ENCODE measurements at regions not wholly inside any gene's neighbourhood (a gene's known extent, or its start where the extent isn't known, plus 50 kb on each side); places are given as distances from the start of the nearest gene placed in this dataset.
A peak's percentile ranks its signal among the peaks of the same experiment; 100 is the strongest.

- DNase-seq = peak; percentile 33
These were observed 283.2 kb upstream of the TBX3 start for GRCh38 chr12:114967151-114967550.

DNA sequence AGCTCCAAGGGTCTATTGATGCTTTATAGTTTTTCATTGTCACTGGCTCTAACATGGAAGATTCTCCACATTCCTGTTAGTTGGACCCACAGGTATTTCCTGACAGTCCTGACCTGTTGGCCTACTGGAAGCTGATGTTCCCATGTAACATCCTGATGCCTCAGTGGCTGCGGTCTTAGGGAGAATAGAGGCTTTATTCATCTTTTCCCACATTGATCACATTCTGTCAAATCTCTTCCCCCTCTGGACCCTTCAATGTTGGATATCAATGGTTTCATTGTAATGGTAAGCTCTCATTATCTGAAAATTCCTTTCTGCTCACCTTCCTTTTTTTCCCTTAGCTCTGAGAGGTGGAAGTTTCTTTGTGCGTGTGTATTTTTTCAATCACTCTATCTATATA, 280.9 kb upstream of the TBX3 start:
- no peak for DNase-seq

DNA sequence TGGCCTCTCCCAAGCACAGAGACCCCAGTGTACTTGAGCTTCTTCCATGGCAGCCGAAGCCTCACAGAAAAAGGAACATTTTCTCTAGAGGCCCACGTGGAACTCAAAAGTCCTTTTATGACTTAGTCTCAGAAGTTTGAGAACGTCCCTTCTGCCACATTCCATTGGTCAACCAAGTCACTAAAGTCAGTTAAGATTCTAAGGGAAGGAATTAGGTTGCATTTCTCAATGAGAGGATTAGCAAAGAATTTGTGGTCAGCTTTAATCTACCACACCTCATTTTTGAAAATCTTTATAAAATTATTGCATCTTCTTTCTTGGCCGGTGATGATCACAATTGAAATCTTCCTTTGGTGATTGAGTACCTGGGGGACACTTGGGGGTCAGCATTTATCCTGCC, 279.9 kb upstream of the TBX3 start:
- DNase-seq = no peak

GRCh38 chr12:114961491-114961890, 277.5 kb upstream of the TBX3 start:
- no peak for DNase-seq

GRCh38 chr12:114958538-114958937, 274.6 kb upstream of the TBX3 start:
- DNase-seq = no peak

GRCh38 chr12:114957225-114957624, 273.2 kb upstream of the TBX3 start:
- DNase-seq = no peak

DNA sequence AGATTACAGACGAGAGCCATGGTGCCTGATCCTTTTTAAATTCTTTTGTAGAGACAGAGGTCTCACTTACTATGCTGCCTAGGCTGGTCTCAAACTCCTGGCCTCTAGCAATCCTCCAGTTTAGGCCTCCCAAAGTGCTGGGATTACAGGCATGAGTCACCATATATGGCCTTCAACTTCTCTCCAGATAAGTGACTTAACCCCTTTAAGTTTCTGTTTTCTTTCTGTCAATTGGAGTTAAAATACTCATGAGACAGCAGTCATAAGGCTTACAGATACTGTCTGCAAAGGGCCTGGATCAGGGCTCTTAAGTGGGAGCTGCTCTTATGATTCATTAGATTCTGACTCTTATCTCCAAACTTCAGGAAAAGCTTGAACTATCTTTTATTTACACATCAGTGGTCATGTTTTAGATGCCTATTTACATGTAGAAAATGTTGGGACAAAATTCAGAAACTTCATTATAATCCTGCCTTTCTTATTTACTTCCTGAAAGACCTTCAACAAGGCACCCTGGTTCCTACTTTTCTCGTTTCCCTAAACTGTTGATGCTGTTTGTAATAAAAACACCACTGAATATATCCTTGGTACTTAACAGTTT, 271.5 kb upstream of the TBX3 start:
- no peak for DNase-seq

GRCh38 chr12:114954511-114955055, 270.6 kb upstream of the TBX3 start:
- DNase-seq = no peak

DNA sequence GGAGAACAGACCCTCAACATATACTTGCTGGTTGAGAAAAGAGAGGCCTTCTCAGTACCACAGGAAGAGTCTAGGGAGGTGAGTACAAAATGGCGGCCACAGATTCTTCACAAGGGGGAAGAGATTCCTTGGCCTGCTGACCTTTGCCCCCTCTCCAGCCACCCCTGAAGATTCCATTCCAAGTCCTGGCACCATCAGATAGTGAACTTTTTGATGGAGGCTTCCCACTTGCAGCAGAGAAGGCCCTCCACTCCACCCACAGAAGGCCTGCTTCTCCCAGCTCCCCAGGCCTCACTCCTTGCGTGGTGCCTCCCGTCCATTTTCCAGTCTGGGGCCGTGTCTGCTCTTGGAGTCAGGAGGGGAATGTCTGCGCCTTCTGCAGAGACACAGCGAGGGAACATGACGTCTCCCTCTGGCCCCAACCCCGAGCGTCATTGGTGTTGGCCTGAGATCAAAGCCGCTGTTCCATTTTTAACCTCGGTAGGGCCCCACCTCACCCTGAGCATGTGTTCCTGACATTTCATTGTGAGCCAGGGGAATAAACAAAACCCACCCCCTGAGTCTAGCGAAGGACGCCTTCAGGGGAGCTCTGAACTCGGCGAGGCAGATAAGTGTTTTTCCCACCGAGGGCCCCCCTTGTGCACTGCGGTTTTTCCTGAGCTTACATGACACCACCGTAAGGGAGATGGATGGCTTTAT, 268.7 kb upstream of the TBX3 start:
- DNase-seq = peak; percentile 53

GRCh38 chr12:114949058-114949820, 265.3 kb upstream of the TBX3 start:
- no peak for DNase-seq

DNA sequence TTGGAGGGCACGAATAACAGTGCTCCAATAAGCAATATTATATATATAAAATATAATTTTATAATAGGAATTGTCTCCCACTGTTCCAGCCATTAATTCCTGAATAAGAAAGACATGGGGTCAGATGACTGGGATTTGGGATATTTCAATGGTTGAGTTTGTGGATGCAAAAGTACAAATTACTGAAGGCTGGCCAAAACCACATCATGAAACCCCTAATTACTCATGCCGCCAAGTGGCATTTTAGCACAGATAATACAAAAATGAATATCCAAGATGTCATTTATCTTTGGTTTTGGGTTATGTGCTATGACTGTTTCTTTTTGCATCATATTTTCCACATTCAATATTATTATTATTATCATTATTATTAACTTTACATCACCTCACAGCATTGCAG, 261.4 kb upstream of the TBX3 start:
- no peak for DNase-seq

DNA sequence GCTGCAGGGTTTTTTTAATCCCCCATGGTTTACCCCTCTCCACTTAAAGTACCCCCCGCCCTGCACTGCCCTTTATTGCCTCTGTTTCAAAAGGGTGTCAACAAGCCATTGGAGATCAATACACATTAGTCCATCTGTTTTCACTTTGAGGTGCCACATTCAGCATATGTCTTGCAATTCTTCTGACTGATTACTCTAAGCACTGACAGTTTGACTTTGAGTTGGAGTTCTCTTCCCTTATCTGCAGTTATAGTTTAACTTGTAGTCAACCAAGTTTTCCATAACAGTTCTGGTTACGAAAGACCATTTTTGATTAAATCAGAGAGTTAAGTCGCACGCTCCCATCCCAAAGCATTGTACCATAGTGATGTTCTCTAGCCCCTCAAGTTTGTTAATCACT, 260.8 kb upstream of the TBX3 start:
- no peak for DNase-seq

DNA sequence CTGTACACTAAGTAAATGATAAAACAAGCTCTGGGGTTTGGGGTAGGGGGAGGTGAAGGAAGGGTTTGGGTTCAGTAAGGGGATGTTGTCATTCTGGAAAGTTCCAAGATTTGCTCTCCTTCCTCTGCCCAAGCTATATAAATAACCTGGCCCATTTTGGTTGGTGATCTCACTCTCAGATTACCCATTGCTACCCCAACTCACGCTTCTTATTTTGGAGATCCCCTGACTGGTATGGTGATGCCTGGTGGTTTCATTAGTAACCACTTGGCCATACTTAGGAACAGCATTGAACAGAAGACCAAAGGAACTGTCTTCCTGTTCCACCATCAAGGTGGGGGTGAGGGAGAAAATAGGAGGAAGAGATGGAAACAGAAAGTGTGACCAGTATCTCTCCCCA, 259.6 kb upstream of the TBX3 start:
- no peak for DNase-seq

GRCh38 chr12:114938487-114939210, 254.7 kb upstream of the TBX3 start:
- no peak for DNase-seq

DNA sequence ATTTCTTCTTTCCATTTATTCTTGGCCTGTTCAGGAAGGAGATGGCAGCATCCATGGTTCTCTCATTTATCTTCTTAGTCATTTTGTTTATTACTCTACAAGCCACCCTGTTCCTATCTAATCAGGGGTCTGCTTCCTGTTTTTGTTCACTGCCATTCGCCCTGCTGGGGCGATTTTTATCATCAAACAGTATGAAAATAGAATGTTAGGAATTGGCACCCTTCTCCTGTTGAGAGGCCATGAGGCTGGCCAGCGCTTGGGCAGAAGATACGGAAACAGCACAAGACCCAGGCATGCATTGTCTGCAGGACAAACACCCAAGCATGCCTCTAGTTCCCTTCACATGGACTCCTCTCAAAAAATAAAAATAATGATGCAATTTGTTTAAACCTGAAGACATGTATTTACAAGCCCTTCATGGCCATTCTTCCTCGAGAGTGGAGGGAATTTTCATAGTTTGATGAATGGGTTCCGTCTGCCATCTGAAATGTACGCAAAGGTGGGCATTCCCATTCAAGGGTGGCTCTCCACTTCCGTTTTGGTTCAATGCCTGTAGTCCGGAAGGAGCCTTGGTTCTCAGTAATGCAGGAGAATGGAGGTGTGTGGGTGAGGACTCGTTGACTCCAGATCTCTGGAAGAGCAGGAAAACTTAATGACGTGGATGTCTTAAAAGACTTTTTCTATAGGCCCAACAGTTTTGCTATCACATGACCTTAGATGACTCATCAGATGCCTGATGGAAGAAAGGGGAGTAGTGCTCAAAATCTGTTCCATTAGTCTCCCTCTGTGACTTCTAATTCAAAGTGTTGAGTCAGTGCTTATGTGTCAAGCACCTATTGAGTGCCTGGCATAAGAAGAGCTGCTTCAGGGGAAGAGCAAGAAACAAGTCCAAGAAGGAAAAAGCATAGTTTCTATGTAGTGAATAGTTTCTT, 252.4 kb upstream of the TBX3 start:
- DNase-seq = no peak

GRCh38 chr12:114935658-114936057, 251.7 kb upstream of the TBX3 start:
- no peak for DNase-seq

DNA sequence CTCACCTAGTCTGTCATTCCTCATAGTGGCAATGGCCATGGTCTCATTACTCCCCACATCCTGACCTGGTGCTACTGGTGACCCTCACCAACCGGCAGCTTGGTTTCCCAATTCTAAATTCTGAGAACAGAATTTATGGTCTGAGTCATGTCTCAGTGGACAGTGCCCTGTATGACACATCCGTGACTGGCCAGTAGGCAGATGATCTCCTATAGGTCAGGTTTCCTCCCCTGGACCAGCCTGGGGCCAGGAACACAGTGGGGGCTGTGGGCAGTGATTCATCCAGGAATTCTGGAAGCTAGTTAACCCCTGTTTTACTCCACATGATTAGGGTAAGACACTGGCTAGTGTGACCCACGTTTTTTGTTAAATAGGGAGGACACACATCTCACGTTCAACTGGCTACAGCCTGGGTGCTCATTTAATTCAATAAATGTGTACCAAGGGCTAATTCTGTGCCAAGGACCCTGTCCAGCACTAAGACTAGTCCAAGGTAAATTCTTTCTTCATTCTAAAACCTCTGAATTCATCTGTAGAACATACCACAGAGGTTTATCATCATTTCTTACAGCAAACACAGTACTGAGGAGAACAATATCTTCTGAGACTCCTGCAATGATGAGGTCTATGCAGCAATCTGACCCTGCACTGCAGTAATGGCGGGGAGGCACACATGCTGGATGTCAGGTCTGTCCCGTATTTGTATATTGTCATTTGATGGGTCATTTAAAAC, 249.6 kb upstream of the TBX3 start:
- DNase-seq = no peak

GRCh38 chr12:114932806-114933205, 248.8 kb upstream of the TBX3 start:
- DNase-seq = no peak

DNA sequence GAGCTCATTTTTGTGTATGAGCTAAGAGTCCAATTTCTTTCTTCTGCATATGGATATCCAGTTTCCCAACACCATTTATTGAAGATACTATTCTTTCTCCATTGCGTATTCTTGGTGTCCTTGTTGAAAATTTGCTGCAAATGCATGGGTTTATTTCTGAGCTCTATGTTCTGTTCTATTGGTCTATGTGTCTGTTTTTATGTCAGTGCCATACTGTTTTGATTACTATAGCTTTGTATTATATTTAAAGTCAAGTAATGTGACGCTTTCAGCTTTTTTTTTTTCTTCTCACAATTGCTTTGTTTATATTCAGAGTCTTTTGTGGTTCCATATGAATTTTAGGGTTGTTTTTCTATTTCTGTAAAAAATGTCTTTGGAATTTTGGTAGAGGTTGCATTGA, 247.1 kb upstream of the TBX3 start:
- no peak for DNase-seq

DNA sequence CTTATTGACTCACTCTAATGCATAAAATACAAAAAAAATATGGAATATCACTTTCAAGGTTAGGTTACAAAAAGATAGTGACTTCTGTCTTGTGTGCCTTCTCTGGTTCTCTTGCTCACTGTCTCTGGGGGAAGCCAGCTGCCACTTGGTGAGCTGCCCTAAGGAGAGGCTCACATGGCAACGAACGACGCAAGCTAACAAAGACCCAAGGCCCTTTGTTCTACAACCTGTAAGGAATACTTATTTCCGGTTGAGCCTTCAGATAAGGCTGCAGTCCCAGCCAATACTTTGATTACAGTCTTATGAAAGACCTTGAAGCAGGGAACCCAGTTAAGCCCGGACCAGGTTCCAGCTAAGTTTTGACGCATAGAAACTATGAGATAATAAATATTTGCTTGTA, 242.4 kb upstream of the TBX3 start:
- DNase-seq = no peak

DNA sequence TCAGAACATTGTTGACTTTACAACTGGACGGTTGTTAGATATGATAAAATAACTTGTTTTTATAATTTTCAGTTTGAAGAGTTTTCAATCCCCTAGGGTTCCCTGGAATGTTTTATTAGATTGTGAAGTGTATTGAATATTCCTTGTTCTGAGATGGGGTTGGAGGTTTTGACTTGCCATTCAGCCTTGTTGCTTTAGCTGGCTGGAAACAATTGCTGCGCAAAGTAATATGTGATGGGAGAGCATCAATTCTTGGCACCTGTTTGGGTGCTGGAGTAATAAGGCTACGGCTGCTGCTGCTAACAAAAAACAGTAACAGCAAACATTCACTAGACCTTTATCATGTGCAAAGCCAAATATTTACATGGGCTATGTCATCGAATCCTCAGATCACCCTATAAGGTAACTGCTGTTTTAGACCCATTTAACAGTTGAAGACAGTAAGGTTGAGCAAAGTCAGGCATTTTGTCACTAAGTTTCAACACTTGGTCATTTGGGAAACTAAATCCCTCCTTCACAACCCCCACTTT, 241.0 kb upstream of the TBX3 start:
- peak; percentile 34 for DNase-seq

Data from skin of body (tissue), 1 donor.